Middle frontal gyrus (tissue), 1 donor: ENCODE measurements at regions not wholly inside any gene's neighbourhood (a gene's known extent, or its start where the extent isn't known, plus 50 kb on each side); places are given as distances from the start of the nearest gene placed in this dataset.

Source experiments
- DNase-seq: peaks from one replicate; pipeline ENCODE4 v3.0.0-alpha.2; 2015; ENCODE audit warnings: low spot score; ENCODE audit errors: extremely low spot score

- no peak for DNase-seq
Measured at GRCh38 chr2:60400462-60401246, 152.8 kb downstream of the BCL11A start.

DNA sequence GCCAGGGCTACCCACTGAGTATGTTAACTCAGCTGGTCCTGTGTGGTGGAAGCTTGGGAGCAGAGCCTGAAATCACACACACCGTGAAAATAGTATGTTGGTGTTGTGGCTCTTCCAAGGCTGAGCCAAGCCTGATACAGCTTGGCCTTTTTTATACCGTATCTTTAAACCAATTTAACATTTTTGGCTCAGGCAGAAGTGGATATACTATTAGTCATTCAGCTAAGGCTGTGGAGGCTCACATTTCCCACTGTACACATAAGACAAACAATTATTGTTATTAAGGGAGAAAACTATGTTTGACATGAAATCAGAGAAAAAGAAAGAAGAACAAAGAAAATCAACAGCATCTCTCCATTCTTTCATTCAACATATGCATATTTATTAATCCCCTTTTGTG lies 159.0 kb downstream of the BCL11A start:
- no peak for DNase-seq

- DNase-seq, result no peak
Measured at GRCh38 chr2:60391649-60392375, 161.6 kb downstream of the BCL11A start.

DNA sequence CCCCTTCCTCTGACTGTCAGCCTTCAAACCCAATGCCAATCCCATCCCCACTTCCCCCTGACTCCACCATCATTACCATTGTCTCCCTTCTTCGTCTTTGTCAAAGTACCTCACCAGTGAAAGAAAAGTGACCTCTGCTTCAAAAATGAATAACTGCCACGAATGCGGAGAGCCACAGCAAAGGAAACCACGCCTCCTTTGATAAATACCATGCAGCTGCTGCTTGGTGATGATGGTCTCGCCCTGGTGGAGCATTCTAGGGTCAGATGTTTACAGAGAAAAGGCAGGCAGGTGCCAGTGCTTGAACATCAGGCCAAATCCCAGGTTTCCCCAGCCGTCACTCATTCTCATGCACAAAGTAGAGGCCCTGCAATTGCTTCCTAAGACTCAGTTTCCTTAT lies 162.2 kb downstream of the BCL11A start:
- no peak for DNase-seq

DNA sequence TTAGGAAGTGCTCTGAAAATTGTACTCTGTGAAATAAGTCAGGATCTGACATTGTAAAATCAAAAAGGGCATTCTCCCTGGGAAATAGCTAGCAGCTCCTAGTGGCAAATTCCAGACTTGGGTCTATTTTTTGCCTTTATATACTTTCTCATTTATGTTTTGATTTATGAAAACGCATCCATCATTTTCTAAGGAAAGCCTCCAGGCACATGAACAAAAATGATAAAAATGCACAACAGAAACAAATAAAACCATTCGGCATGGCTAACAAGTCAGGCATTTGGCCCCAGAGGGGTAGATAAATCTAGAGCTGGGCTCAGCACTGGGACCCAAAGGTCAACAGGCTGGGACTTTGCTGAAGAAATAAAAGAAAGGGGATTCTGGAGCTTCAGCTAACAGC lies 167.0 kb downstream of the BCL11A start:
- no peak for DNase-seq

- DNase-seq, result no peak
Measured at GRCh38 chr2:60385648-60386047, 167.8 kb downstream of the BCL11A start.

GRCh38 chr2:60383401-60384143 lies 169.9 kb downstream of the BCL11A start:
- no peak for DNase-seq

- DNase-seq, result no peak
Measured at GRCh38 chr2:60380411-60380810, 173.0 kb downstream of the BCL11A start.

- no peak for DNase-seq
Measured at GRCh38 chr2:60379684-60380083, 173.8 kb downstream of the BCL11A start.

- DNase-seq, result no peak
Measured at GRCh38 chr2:60379216-60379615, 174.2 kb downstream of the BCL11A start.

DNA sequence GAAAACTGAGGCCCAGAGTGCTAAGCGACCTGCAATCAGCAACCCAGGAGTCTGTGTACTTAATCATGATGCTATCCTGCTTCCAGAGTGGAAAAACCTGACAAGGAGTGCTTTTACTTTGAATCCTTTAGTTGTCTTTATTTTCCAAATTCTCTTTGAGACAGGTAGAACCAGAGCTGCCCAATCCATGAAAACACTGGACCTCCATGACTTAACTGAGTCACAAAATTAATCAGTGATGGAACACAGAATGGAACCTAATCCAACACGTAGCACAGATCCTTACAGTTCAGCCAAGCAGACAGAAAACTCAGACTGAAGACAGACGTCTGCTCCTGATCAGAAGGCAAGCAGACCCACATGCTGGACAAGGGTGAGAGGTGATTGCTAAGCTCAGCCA lies 175.6 kb downstream of the BCL11A start:
- DNase-seq, result no peak

DNA sequence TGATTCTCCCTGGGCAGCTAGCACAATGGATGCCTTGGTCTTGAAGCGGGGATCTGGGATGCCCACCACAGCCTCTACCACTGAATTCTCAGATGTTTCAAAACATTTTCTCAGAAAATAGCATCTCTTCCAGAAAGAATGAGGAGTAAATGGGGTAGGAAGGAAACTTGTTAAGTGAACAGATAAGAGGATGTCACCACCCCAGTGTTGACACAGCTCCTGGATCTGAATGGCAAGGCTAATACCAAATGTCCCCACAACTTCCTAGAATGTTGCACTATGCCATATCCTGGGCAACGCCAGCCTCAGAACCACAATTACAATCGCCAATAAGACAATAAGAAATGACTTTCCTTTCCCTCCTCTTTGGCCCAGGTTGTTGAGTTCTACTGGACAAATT lies 177.2 kb downstream of the BCL11A start:
- no peak for DNase-seq

DNA sequence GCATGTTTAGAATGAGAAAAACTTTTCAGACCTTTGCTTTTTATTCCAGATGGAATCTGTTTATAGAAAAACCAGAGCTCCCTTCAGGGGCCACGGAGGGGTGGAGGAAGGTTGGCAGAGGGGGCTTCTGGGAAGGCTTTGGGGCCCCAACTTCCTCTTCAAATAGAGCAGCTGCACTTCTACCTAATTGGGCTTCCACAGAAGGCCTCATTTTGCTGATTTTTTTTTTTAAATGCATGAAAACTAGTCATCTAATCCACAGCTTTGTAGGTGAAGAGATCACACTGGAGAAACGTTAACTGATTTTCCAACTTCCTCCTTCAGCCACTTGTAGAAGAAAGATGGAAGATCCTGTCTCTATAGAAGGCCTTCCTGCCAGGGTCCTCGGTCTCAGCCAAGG lies 181.8 kb downstream of the BCL11A start:
- DNase-seq, result no peak

GRCh38 chr2:60371219-60371618 lies 182.2 kb downstream of the BCL11A start:
- no peak for DNase-seq

DNA sequence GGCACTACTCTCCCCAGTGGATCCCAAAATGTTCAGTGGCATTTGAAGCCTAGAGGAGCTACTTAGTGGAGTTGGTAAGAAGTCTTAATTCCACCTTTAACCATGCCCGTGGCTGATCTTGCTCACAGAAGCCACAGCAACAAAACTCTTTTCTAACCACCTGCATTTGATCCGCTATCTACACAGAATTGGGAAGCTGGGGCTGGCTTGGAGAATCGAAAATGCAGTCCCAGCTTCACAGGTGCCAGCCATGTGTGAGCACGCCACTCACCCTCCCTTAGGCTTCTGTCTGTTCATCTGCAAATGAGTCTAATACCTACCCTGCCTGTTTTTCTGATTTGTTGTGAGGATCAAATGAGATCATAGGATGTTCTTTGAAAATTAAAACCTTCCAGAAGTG lies 182.6 kb downstream of the BCL11A start:
- no peak for DNase-seq

DNA sequence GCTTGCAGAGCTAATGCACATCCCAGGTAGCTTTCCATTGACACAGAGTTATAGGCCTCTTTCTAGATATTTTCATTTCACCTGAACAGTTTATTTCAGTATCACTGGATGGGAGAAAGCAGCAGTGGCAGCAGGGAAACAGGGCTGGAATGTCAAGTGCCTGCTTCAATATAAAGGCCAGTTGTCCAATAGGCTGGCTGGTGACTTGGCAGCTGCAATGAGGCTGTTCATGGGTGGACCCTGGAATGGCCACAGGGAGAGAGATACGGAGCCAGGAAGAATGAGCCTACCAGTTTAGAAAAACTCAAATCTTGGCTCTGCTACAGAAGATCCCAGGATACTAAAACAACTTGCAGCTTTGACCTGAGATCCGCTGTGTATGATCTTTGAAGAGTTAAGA lies 185.0 kb downstream of the BCL11A start:
- no peak for DNase-seq

GRCh38 chr2:60366135-60366712 lies 187.2 kb downstream of the BCL11A start:
- no peak for DNase-seq

DNA sequence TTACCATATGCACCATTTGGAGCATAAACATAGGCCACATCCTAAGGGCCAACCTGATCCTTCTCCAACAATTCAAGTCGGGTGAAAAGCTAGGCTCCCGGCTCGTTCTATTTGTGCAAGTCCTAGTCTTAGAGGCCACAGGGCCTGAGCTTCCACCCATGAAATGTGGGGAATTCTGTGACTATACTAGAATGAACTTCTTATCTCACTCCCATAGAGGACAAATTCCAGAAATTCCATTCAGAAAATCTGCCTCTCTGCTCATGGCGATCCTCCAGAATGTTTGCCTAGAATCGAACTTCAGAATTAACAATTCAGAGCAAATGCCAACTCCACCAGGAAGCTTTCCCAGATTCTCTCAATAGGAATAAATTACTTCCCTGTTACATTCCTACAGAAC lies 187.9 kb downstream of the BCL11A start:
- DNase-seq, result no peak

GRCh38 chr2:60364491-60364890 lies 189.0 kb downstream of the BCL11A start:
- DNase-seq, result no peak

DNA sequence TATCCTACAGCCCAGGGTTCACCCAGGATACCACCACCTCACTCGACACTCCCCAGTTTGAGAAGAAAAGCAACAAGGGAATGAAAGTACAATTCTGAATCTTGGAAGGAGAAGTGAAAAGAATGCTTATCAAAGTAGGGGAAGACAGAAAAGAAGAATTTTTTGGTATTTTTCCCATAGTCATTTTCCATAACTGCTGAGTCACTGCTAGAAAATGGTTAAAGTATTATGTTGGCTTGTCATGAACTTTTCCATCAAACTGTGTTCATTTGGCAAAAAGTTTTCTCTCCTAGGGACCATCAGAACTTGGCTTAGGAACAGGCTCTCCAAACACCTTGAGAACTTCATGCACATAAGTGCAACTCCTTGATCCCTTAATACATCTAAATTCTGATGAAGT lies 192.0 kb downstream of the BCL11A start:
- DNase-seq, result no peak

GRCh38 chr2:60359569-60359968 lies 193.9 kb downstream of the BCL11A start:
- DNase-seq, result no peak

GRCh38 chr2:60358476-60358875 lies 195.0 kb downstream of the BCL11A start:
- DNase-seq, result no peak
